ENCODE measurements at regions not wholly inside any gene's neighbourhood (a gene's known extent, or its start where the extent isn't known, plus 50 kb on each side); places are given as distances from the start of the nearest gene placed in this dataset.

GRCh38 chr9:82549174-82549821 lies 513.6 kb downstream of the RASEF start:
- no peak for DNase-seq (ENCODE audit: low read depth in 2 of 2)

GRCh38 chr9:82552784-82553183 lies 510.2 kb downstream of the RASEF start:
- no peak for DNase-seq (ENCODE audit: low read depth in 2 of 2)

- no peak for DNase-seq (ENCODE audit: low read depth in 2 of 2)
These were observed 509.1 kb downstream of the RASEF start for GRCh38 chr9:82553654-82554366.

- no peak for DNase-seq (ENCODE audit: low read depth in 2 of 2)
These were observed 508.6 kb downstream of the RASEF start for GRCh38 chr9:82554381-82554780.

- DNase-seq (ENCODE audit: low read depth in 2 of 2): no peak
These were observed 507.9 kb downstream of the RASEF start for GRCh38 chr9:82555031-82555430.

- DNase-seq (ENCODE audit: low read depth in 2 of 2): no peak
These were observed 507.4 kb downstream of the RASEF start for GRCh38 chr9:82555431-82556051.

- no peak for DNase-seq (ENCODE audit: low read depth in 2 of 2)
These were observed 504.6 kb downstream of the RASEF start for GRCh38 chr9:82558346-82558745.

GRCh38 chr9:82558855-82559630 lies 503.9 kb downstream of the RASEF start:
- DNase-seq (ENCODE audit: low read depth in 2 of 2): no peak

GRCh38 chr9:82560036-82560435 lies 502.9 kb downstream of the RASEF start:
- no peak for DNase-seq (ENCODE audit: low read depth in 2 of 2)

GRCh38 chr9:82560457-82560904 lies 502.5 kb downstream of the RASEF start:
- DNase-seq (ENCODE audit: low read depth in 2 of 2): no peak

GRCh38 chr9:82563094-82563493 lies 499.8 kb downstream of the RASEF start:
- DNase-seq (ENCODE audit: low read depth in 2 of 2): no peak

- DNase-seq (ENCODE audit: low read depth in 2 of 2): no peak
These were observed 499.1 kb downstream of the RASEF start for GRCh38 chr9:82563841-82564240.

GRCh38 chr9:82565188-82565969 lies 497.6 kb downstream of the RASEF start:
- DNase-seq (ENCODE audit: low read depth in 2 of 2): no peak

GRCh38 chr9:82567953-82568352 lies 495.0 kb downstream of the RASEF start:
- DNase-seq (ENCODE audit: low read depth in 2 of 2): no peak

- no peak for DNase-seq (ENCODE audit: low read depth in 2 of 2)
These were observed 492.7 kb downstream of the RASEF start for GRCh38 chr9:82570226-82570625.

GRCh38 chr9:82571540-82571939 lies 491.4 kb downstream of the RASEF start:
- DNase-seq (ENCODE audit: low read depth in 2 of 2): no peak

- DNase-seq (ENCODE audit: low read depth in 2 of 2): no peak
These were observed 490.8 kb downstream of the RASEF start for GRCh38 chr9:82572146-82572545.

GRCh38 chr9:82574911-82575310 lies 488.0 kb downstream of the RASEF start:
- no peak for DNase-seq (ENCODE audit: low read depth in 2 of 2)

GRCh38 chr9:82580921-82581320 lies 482.0 kb downstream of the RASEF start:
- DNase-seq (ENCODE audit: low read depth in 2 of 2): no peak

- DNase-seq (ENCODE audit: low read depth in 2 of 2): no peak
These were observed 481.4 kb downstream of the RASEF start for GRCh38 chr9:82581516-82581915.

GRCh38 chr9:82581935-82582334 lies 481.0 kb downstream of the RASEF start:
- no peak for DNase-seq (ENCODE audit: low read depth in 2 of 2)

Measured in fibroblast of skin of left quadriceps (primary cell).